GM19467 (cell line): ENCODE measurements at regions not wholly inside any gene's neighbourhood (a gene's known extent, or its start where the extent isn't known, plus 50 kb on each side); places are given as distances from the start of the nearest gene placed in this dataset.
"Not testable (repeated sequence)": the region's sequence is repeated elsewhere in the genome, so short reads cannot be mapped to it uniquely, and the experiment has no call there.

ENCODE experiments used
- ATAC-seq: cut with Tn5 transposase; IDR thresholded peaks from one replicate; pipeline ENCODE4 v1.9.1; 2021; ENCODE audit warnings: mild to moderate bottlenecking, moderate library complexity; ENCODE audit not compliant: unreplicated experiment

GRCh38 chr15:36047018-36047716, 501.2 kb upstream of the DPH6 start:
- ATAC-seq = not testable (repeated sequence)

GRCh38 chr15:36050899-36051298, 504.9 kb upstream of the DPH6 start:
- ATAC-seq = no peak

GRCh38 chr15:36052641-36053040, 506.7 kb upstream of the DPH6 start:
- not testable (repeated sequence) for ATAC-seq

- ATAC-seq = no peak
Measured at GRCh38 chr15:36053746-36054145, 507.8 kb upstream of the DPH6 start.

GRCh38 chr15:36059596-36059995, 513.6 kb upstream of the DPH6 start:
- no peak for ATAC-seq

GRCh38 chr15:36062357-36062756, 516.4 kb upstream of the DPH6 start:
- ATAC-seq = no peak

- no peak for ATAC-seq
Measured at GRCh38 chr15:36066757-36067156, 512.7 kb upstream of the CDIN1 start.

GRCh38 chr15:36067483-36068274, 511.7 kb upstream of the CDIN1 start:
- ATAC-seq = no peak

GRCh38 chr15:36075333-36075732, 504.1 kb upstream of the CDIN1 start:
- ATAC-seq = no peak

GRCh38 chr15:36079021-36079420, 500.4 kb upstream of the CDIN1 start:
- no peak for ATAC-seq

- no peak for ATAC-seq
Measured at GRCh38 chr15:36080759-36081158, 498.7 kb upstream of the CDIN1 start.

- no peak for ATAC-seq
Measured at GRCh38 chr15:36090286-36090946, 489.0 kb upstream of the CDIN1 start.

- no peak for ATAC-seq
Measured at GRCh38 chr15:36106640-36107335, 472.6 kb upstream of the CDIN1 start.

- ATAC-seq = no peak
Measured at GRCh38 chr15:36108541-36108940, 470.9 kb upstream of the CDIN1 start.

- no peak for ATAC-seq
Measured at GRCh38 chr15:36109943-36110658, 469.3 kb upstream of the CDIN1 start.

- ATAC-seq = no peak
Measured at GRCh38 chr15:36110659-36110993, 468.8 kb upstream of the CDIN1 start.

- ATAC-seq = no peak
Measured at GRCh38 chr15:36117296-36117787, 462.1 kb upstream of the CDIN1 start.

- ATAC-seq = no peak
Measured at GRCh38 chr15:36126194-36126593, 453.2 kb upstream of the CDIN1 start.

- ATAC-seq = no peak
Measured at GRCh38 chr15:36130641-36131310, 448.6 kb upstream of the CDIN1 start.

GRCh38 chr15:36133742-36134141, 445.7 kb upstream of the CDIN1 start:
- ATAC-seq = no peak
